Mesendoderm (in vitro differentiated cells): ENCODE measurements at regions not wholly inside any gene's neighbourhood (a gene's known extent, or its start where the extent isn't known, plus 50 kb on each side); places are given as distances from the start of the nearest gene placed in this dataset.
A peak's percentile ranks its signal among the peaks of the same experiment; 100 is the strongest.

Experiments used
- DNase-seq: peaks from one replicate; pipeline ENCODE4 v3.0.0; 2013
- H2AK5ac ChIP-seq: 2 replicates; pipeline ENCODE4 v1.6.1; 2013; ENCODE audit warnings: low read length, inconsistent platforms
- H2BK120ac ChIP-seq: 2 replicates; pipeline ENCODE4 v1.6.1; 2013; ENCODE audit warnings: low read depth, mild to moderate bottlenecking, low read length, moderate library complexity, mixed read lengths
- H2BK15ac ChIP-seq: replicated peaks from 2 replicates; pipeline ENCODE4 v1.6.1; 2013; ENCODE audit warnings: low read depth, mild to moderate bottlenecking, moderate library complexity
- H2BK5ac ChIP-seq: 2 replicates; pipeline ENCODE4 v1.6.1; 2013; ENCODE audit warnings: low read length, inconsistent platforms
- H3K18ac ChIP-seq: 2 replicates; pipeline ENCODE4 v1.6.1; 2013; ENCODE audit warnings: mild to moderate bottlenecking, low read length, mixed read lengths
- H3K23ac ChIP-seq: one replicate; pipeline ENCODE4 v1.6.1; 2013; ENCODE audit warnings: low read length
- H3K27ac ChIP-seq: 2 replicates; pipeline ENCODE4 v1.5.1; 2013; ENCODE audit warnings: low read depth, mild to moderate bottlenecking, inconsistent platforms, low read length, moderate library complexity
- H3K27me3 ChIP-seq: 2 replicates; pipeline ENCODE4 v1.6.1; 2013; ENCODE audit warnings: low read length, control low read depth, mild to moderate bottlenecking, inconsistent platforms; ENCODE audit not compliant: insufficient read depth, poor library complexity
- H3K36me3 ChIP-seq: 2 replicates; pipeline ENCODE4 v1.6.1; 2013; ENCODE audit warnings: low read length, inconsistent platforms; ENCODE audit not compliant: control insufficient read depth, insufficient read depth
- H3K4ac ChIP-seq: one replicate; pipeline ENCODE4 v1.6.1; 2013; ENCODE audit warnings: low read depth, mild to moderate bottlenecking, low read length, moderate library complexity
- H3K4me1 ChIP-seq: 2 replicates; pipeline ENCODE4 v1.6.1; 2013; ENCODE audit warnings: low read depth, low read length, inconsistent platforms; ENCODE audit not compliant: control insufficient read depth
- H3K4me2 ChIP-seq: 2 replicates; pipeline ENCODE4 v1.6.1; 2013; ENCODE audit warnings: low read length
- H3K4me3 ChIP-seq: 2 replicates; pipeline ENCODE4 v1.5.1; 2013; ENCODE audit warnings: mild to moderate bottlenecking, low read length
- H3K56ac ChIP-seq: one replicate; pipeline ENCODE4 v1.6.1; 2013; ENCODE audit warnings: low read length
- H3K79me1 ChIP-seq: 2 replicates; pipeline ENCODE4 v1.6.1; 2013; ENCODE audit warnings: low read length, inconsistent platforms
- H3K79me2 ChIP-seq: 2 replicates; pipeline ENCODE4 v1.6.1; 2013; ENCODE audit warnings: mild to moderate bottlenecking, low read length; ENCODE audit not compliant: control insufficient read depth, insufficient read depth
- H3K9ac ChIP-seq: 2 replicates; pipeline ENCODE4 v1.6.1; 2013; ENCODE audit warnings: low read length, inconsistent platforms
- H4K5ac ChIP-seq: one replicate; pipeline ENCODE4 v1.6.1; 2013; ENCODE audit warnings: low read length
- H4K8ac ChIP-seq: one replicate; pipeline ENCODE4 v1.6.1; 2013; ENCODE audit warnings: low read depth, mild to moderate bottlenecking, control low read depth, low read length, moderate library complexity
- WGBS: extraction: QIAGEN DNeasy Blood & Tissue Kit; methylation state at CpG from one replicate; pipeline ENCODE4 v1.1.7; 2013; ENCODE audit warnings: low lambda C conversion rate, missing lambda C conversion rate; ENCODE audit not compliant: insufficient coverage; ENCODE audit errors: extremely low coverage; 5-methylcytosine and 5-hydroxymethylcytosine counted together

GRCh38 chr12:25670076-25671055, 117.3 kb upstream of the LMNTD1 start:
- Histone ChIP-seq H2AK5ac (no peak overlapping the region), H4K5ac (no peak overlapping the region), H3K4me2 (no peak overlapping the region), H3K27ac (no peak overlapping the region), H3K79me2 (no peaks in the 10 kb centered on the region), H3K4ac (no peak overlapping the region), H2BK5ac (no peak overlapping the region), H3K23ac (no peak overlapping the region), H3K4me1 (peaks cover under 1% of the 10 kb centered on the region), H3K4me3 (no peak overlapping the region), H3K18ac (no peak overlapping the region), H3K9ac (no peak overlapping the region), H4K8ac (no peak overlapping the region), H2BK120ac (no peak overlapping the region), H3K79me1 (no peaks in the 10 kb centered on the region), H3K27me3 (no peaks in the 10 kb centered on the region), H3K56ac (no peak overlapping the region), H2BK15ac (no peak overlapping the region), H3K36me3 (no peaks in the 10 kb centered on the region)
- DNase-seq = peak; percentile 39
- 100% methylated on average over 1 of the region's 5 CpGs for WGBS

- Histone ChIP-seq H2BK5ac (no peak overlapping the region), H3K9ac (no peak overlapping the region), H3K56ac (no peak overlapping the region), H2BK120ac (no peak overlapping the region), H3K4me3 (no peak overlapping the region), H3K27me3 (no peaks in the 10 kb centered on the region), H3K79me2 (no peaks in the 10 kb centered on the region), H2BK15ac (no peak overlapping the region), H3K4me2 (no peak overlapping the region), H3K36me3 (no peaks in the 10 kb centered on the region), H3K27ac (no peak overlapping the region), H3K18ac (no peak overlapping the region), H4K8ac (no peak overlapping the region), H3K4ac (no peak overlapping the region), H3K23ac (no peak overlapping the region), H2AK5ac (no peak overlapping the region), H3K79me1 (no peaks in the 10 kb centered on the region), H4K5ac (no peak overlapping the region), H3K4me1 (peaks cover 13% of the 10 kb centered on the region)
- DNase-seq = peak; percentile 73
- WGBS = no CpG with 5 or more reads among the region's 2 CpGs
These were observed 122.7 kb upstream of the LMNTD1 start for GRCh38 chr12:25675808-25676207.

- Histone ChIP-seq H3K4ac (no peak overlapping the region), H3K27ac (no peak overlapping the region), H4K8ac (no peak overlapping the region), H3K4me2 (no peak overlapping the region), H3K36me3 (no peaks in the 10 kb centered on the region), H3K4me3 (no peak overlapping the region), H2BK120ac (no peak overlapping the region), H3K4me1 (peaks cover 13% of the 10 kb centered on the region), H3K79me1 (no peaks in the 10 kb centered on the region), H3K56ac (no peak overlapping the region), H2BK15ac (no peak overlapping the region), H4K5ac (no peak overlapping the region), H2BK5ac (no peak overlapping the region), H3K23ac (no peak overlapping the region), H3K79me2 (no peaks in the 10 kb centered on the region), H3K27me3 (no peaks in the 10 kb centered on the region), H3K18ac (peak overlapping the region; percentile 18), H3K9ac (no peak overlapping the region), H2AK5ac (no peak overlapping the region)
- no peak for DNase-seq
- 100% methylated on average over 1 of the region's 4 CpGs for WGBS
These were observed 124.3 kb upstream of the LMNTD1 start for GRCh38 chr12:25677232-25677937.

- Histone ChIP-seq H3K4me1 (peaks cover 5% of the 10 kb centered on the region), H2BK15ac (no peak overlapping the region), H4K5ac (no peak overlapping the region), H3K36me3 (no peaks in the 10 kb centered on the region), H3K27me3 (no peaks in the 10 kb centered on the region), H3K23ac (no peak overlapping the region), H3K4me3 (no peak overlapping the region), H4K8ac (no peak overlapping the region), H3K9ac (no peak overlapping the region), H2AK5ac (no peak overlapping the region), H3K4ac (no peak overlapping the region), H2BK120ac (no peak overlapping the region), H2BK5ac (no peak overlapping the region), H3K56ac (no peak overlapping the region), H3K4me2 (no peak overlapping the region), H3K18ac (no peak overlapping the region), H3K79me1 (no peaks in the 10 kb centered on the region), H3K79me2 (no peaks in the 10 kb centered on the region), H3K27ac (no peak overlapping the region)
- no CpG with 5 or more reads among the region's 4 CpGs for WGBS
- DNase-seq = no peak
These were observed 128.5 kb upstream of the LMNTD1 start for GRCh38 chr12:25681580-25681979.

GRCh38 chr12:25682421-25682820, 129.3 kb upstream of the LMNTD1 start:
- H3K36me3 ChIP-seq = no peaks in the 10 kb centered on the region
- no peak overlapping the region for H3K23ac ChIP-seq
- H2BK15ac ChIP-seq = no peak overlapping the region
- no peak overlapping the region for H3K4ac ChIP-seq
- H3K27ac ChIP-seq = no peak overlapping the region
- no peak overlapping the region for H4K5ac ChIP-seq
- no peak overlapping the region for H3K4me3 ChIP-seq
- H3K18ac ChIP-seq = no peak overlapping the region
- H3K79me1 ChIP-seq = no peaks in the 10 kb centered on the region
- H3K9ac ChIP-seq = no peak overlapping the region
- no peak overlapping the region for H2BK5ac ChIP-seq
- H3K56ac ChIP-seq = no peak overlapping the region
- H4K8ac ChIP-seq = no peak overlapping the region
- no peak overlapping the region for H2AK5ac ChIP-seq
- H3K4me2 ChIP-seq = no peak overlapping the region
- no peaks in the 10 kb centered on the region for H3K79me2 ChIP-seq
- H3K4me1 ChIP-seq = peaks cover 5% of the 10 kb centered on the region
- no peak for DNase-seq
- H2BK120ac ChIP-seq = no peak overlapping the region
- H3K27me3 ChIP-seq = no peaks in the 10 kb centered on the region
- WGBS = no CpG with 5 or more reads among the region's 1 CpG
